ENCODE measurements at regions not wholly inside any gene's neighbourhood (a gene's known extent, or its start where the extent isn't known, plus 50 kb on each side); places are given as distances from the start of the nearest gene placed in this dataset.

DNA sequence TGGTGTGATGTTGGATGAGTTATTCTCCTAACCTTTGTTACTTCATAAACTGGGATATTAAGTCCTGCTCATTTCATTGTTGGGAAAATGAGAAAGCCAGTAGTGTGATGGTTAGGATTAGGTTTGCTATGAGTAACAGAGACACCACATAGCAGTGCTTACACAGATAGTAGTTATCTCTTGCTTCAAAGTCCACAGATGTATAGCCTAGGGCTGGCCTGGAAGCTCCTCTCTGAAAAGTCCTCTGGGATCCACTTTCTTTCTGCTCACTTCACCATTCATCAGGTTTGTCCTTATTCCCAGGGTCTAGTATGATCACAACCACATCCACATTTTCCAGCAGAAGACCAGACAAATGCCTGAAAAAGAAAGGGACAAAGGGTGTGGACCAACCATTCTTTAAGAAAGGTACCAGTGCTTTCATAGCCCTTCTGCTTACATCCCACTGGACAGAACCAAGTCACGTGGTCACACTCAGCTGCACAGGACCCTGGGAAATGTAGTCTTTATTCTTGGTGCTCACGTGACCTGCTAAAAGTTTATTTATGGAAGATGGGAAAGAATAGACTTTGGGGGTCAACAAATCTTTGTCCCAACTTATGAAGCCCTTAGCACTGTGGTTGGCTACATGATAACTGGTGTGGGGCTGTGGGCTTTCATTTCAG, 108.9 kb downstream of the INSIG2 start:
- 43 to 71% methylated on average over 2 of the region's 2 CpGs for WGBS, 2 donors

DNA sequence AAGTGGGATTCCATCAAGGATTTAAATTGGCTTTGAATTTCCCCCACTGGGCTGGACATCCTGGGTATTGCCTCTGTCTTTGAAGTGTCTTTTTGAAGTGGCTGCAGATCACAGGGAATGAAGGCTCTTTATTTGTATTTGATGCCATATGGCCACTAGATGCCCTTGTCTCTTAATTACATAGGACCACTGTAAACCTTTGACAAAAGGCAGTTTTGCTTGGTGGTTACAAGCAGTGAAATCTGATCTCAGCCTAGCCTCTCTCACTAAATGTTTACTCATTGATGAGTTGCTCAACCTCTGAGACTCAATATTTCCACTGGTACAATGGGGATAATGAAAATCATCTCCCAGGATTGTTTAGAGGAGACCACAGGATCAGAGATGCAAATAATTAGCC, 102.2 kb downstream of the INSIG2 start:
- Histone ChIP-seq H3K27ac (no peak overlapping the region), H3K36me3 (no peaks in the 10 kb centered on the region), H3K9me3 (no peaks in the 10 kb centered on the region), H3K27me3 (no peaks in the 10 kb centered on the region), H3K4me3 (replicated peaks in 1 of 3) (no peak overlapping the region), H3K4me1 (peaks cover 0 to 3% of the 10 kb centered on the region in 2 donors)
- intact Hi-C loops (cut with DNase I): no loop called here
- DNase-seq: no peak
- no peak for TF ChIP-seq POLR2A (IDR thresholded peaks at IDR 0.05)
- TF ChIP-seq, protein P1, sequence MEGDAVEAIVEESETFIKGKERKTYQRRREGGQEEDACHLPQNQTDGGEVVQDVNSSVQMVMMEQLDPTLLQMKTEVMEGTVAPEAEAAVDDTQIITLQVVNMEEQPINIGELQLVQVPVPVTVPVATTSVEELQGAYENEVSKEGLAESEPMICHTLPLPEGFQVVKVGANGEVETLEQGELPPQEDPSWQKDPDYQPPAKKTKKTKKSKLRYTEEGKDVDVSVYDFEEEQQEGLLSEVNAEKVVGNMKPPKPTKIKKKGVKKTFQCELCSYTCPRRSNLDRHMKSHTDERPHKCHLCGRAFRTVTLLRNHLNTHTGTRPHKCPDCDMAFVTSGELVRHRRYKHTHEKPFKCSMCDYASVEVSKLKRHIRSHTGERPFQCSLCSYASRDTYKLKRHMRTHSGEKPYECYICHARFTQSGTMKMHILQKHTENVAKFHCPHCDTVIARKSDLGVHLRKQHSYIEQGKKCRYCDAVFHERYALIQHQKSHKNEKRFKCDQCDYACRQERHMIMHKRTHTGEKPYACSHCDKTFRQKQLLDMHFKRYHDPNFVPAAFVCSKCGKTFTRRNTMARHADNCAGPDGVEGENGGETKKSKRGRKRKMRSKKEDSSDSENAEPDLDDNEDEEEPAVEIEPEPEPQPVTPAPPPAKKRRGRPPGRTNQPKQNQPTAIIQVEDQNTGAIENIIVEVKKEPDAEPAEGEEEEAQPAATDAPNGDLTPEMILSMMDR (IDR thresholded peaks at IDR 0.05): no peak

More for the DNA sequence above, 108.9 kb downstream of the INSIG2 start:
- Histone ChIP-seq H3K36me3 (no peaks in the 10 kb centered on the region), H3K27ac (no peak overlapping the region), H3K4me3 (replicated peaks in 1 of 3) (no peak overlapping the region), H3K27me3 (no peaks in the 10 kb centered on the region), H3K9me3 (no peaks in the 10 kb centered on the region), H3K4me1 (no peaks in the 10 kb centered on the region)
- DNase-seq: no peak
- no peak for TF ChIP-seq POLR2A (IDR thresholded peaks at IDR 0.05)
- TF ChIP-seq, protein P1 (IDR thresholded peaks at IDR 0.05): no peak
- intact Hi-C loops (cut with DNase I): no loop called here

DNA sequence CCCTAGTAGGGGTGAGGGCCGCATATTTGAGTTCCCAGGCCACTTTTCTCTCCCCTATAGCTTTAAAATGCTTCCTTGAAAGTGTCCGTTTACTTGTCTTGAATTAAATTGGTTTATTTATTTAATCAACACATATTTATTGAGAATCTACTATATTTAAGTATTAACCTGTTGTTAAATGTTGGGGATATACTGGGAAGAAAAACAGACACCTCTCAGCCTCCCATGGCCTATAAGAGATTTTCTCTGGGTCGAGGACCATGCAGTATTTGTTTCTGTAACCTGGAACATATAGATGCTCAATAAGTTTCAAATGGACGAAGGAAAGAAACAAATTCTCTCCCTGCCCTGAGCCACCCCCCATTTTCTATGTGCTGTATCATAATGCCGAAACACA, 98.6 kb downstream of the INSIG2 start:
- Histone ChIP-seq H3K4me3 (replicated peaks in 1 of 3) (peak overlapping the region in 1 of 3 donors; percentile 49), H3K4me1 (peaks cover 0 to 10% of the 10 kb centered on the region in 2 donors), H3K27me3 (no peaks in the 10 kb centered on the region), H3K9me3 (no peaks in the 10 kb centered on the region), H3K27ac (peak overlapping the region in 2 of 3 donors; percentile 12 to 74), H3K36me3 (no peaks in the 10 kb centered on the region)
- intact Hi-C loops (cut with DNase I): no loop called here
- DNase-seq: no peak
- WGBS, 2 donors: 89 to 90% methylated on average over 5 of the region's 5 CpGs
- TF ChIP-seq, protein P1 (IDR thresholded peaks at IDR 0.05): no peak
- no peak for TF ChIP-seq POLR2A (IDR thresholded peaks at IDR 0.05)

DNA sequence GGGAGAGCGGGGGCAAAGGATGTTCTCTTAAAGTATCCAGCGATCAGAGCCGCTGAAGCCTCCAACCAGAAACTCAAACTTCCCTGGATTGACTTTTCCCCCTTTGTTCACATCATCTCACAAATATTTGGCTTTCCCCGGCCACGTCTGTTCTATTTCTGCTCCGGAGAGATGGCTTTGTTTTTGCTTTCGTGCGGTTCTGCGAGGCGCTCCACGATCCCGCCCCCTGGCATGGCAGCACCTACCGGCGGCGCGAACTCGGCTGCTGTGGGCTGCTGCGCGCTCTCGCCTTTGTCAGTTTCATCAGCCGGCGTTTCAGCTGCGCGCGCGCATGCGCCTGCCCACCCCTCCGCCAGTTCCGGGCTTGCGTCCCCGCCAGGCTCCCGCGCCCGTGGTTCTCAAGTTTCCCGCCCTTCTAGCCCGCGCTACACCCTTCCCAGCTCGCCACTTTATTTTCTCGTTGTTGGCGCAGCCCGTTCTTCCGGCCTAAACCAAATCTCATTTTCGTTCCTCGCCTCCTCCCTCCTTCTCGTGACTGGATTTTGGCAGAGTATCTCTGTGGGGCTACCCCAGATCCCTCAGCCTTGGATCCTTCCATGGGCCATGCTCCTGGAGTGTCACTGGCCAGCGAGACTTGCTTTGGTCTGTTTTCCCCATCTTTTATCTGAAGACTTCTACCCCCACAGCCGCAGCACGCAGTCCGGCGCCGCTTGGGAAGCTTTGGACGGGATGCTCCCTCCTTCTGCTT, 98.0 kb downstream of the INSIG2 start:
- peak; percentile 82 to 84 for DNase-seq
- H3K36me3 ChIP-seq: no peaks in the 10 kb centered on the region
- intact Hi-C loops (cut with DNase I): no loop called here
- peaks cover 0 to 10% of the 10 kb centered on the region in 2 donors for H3K4me1 ChIP-seq
- peak overlapping the region; percentile 1 to 74 (median 39) for H3K27ac ChIP-seq
- no peaks in the 10 kb centered on the region for H3K9me3 ChIP-seq
- H3K27me3 ChIP-seq: no peaks in the 10 kb centered on the region
- peak in 1 of 2 donors; percentile 75 for TF ChIP-seq POLR2A (IDR thresholded peaks at IDR 0.05)
- TF ChIP-seq, protein P1 (IDR thresholded peaks at IDR 0.05): peak in 2 of 6 experiments; percentile 17 to 20
- H3K4me3 ChIP-seq (replicated peaks in 1 of 3): peak overlapping the region; percentile 49 to 70 (median 59)
- WGBS, 2 donors: 7 to 8% methylated on average over 52 of the region's 52 CpGs

All from thyroid gland (tissue), 4 donors.